Body of pancreas (tissue), 4 donors: ENCODE measurements at regions not wholly inside any gene's neighbourhood (a gene's known extent, or its start where the extent isn't known, plus 50 kb on each side); places are given as distances from the start of the nearest gene placed in this dataset.

Source experiments
- ATAC-seq: fragments of 150-250 bp; one replicate; pipeline ENCODE4 v1.9.1; 2016
- DNase-seq, 4 donors: peaks; one replicate each; pipeline ENCODE4 v3.0.0-alpha.2; 2019
- H3K27ac ChIP-seq, 4 donors: fragments of 200-600 bp; sonication (generic); 1 replicate in 3 of 4; 2 replicates in 1 of 4; pipeline versions ENCODE4 v1.5.1 to v1.6.1; 2016 to 2019; ENCODE audit warnings: mild to moderate bottlenecking in 1 of 4, mixed read lengths in 1 of 4, moderate library complexity in 1 of 4
- H3K27me3 ChIP-seq, 2 donors: fragments of 200-600 bp; sonication (generic); one replicate each; pipeline ENCODE4 v1.6.0; 2016; ENCODE audit warnings: mild to moderate bottlenecking in 1 of 2
- H3K36me3 ChIP-seq, 2 donors: fragments of 200-600 bp; sonication (generic); replicated peaks in 1 of 2; 2 replicates each; pipeline ENCODE4 v1.5.1; 2016; ENCODE audit warnings: low read depth in 2 of 2; ENCODE audit not compliant: insufficient read depth in 1 of 2
- H3K4me1 ChIP-seq: fragments of 200-600 bp; sonication (generic); one replicate; pipeline ENCODE4 v1.6.0; 2016
- H3K4me3 ChIP-seq, 2 donors: fragments of 200-600 bp; sonication (generic); 1 replicate in 1 of 2; 2 replicates in 1 of 2; pipeline ENCODE4 v1.5.1; 2016 to 2019
- H3K9me3 ChIP-seq, 3 donors: fragments of 200-600 bp; sonication (generic); 1 replicate in 2 of 3; 2 replicates in 1 of 3; pipeline ENCODE4 v1.5.1; 2016
- POLR2A ChIP-seq, 3 donors: fragments of 450-650 bp; IDR thresholded peaks; one replicate each; pipeline ENCODE4 v1.6.1; 2016; ENCODE audit warnings: antibody characterized with exemption in 3 of 3, mild to moderate bottlenecking in 2 of 3
- WGBS, 2 donors: methylation state at CpG; one replicate each; pipeline ENCODE4 v1.1.5; 2017; 5-methylcytosine and 5-hydroxymethylcytosine counted together
- intact Hi-C: fragments of 100-400 bp; cut with DNase I; formaldehyde crosslinking; loops from one replicate; pipeline ENCODE4 v1.15.1; 2023
- TF ChIP-seq, protein P1 (sequence below), 7 experiments: fragments of 450-650 bp in 4 of 7; fragments of 200-600 bp in 3 of 7; sonication (generic) in 3 of 7; IDR thresholded peaks; one replicate each; pipeline ENCODE4 v1.5.1; 2016 to 2019; ENCODE audit warnings: antibody characterized with exemption in 7 of 7

DNA sequence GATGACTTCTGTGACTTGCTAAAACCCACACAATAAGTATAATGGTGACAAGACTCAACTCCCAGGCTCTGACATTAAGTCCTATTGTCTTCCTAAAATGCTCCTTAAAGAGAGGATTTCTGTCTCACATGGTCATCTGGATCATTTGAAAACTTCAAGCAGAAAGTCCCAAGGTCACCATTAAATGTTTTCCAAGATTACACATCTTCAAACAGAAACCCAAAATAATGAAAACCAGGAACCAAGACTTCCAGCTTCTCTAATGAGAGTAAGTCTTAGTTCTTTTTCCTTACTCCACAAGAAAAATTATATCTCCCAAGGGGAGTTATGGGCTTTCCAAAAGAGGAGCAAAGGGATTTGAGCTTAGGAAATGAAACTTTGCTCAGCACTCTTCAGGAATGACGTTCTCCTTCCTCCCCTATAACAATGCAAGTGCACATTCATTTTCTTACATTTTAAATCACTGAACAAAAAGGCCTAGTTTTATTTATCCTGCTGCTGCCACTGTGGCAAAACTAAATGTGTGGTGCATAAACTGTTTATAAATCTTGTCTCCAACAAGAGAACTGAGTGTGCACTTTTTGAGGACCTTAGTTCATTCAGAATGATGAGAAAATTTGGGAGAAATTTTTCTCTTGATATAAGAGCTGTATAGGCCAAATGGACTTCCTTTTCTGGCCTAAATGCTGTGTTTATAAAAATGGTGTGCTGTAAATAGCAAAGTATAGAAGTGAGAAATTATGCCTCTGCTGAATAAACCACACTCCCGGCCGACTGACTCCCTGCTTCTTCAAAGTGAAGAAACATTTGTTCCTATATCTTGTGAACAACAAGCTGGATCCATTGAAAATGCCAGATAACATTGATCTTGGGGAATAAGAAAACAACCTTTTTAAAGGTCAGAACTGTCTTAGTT is 148.4 kb upstream of the PLEKHG7 start:
- DNase-seq (no peak), ATAC-seq (no peak)
- H3K27me3 ChIP-seq = no peaks in the 10 kb centered on the region
- 70 to 77% methylated on average over 3 of the region's 3 CpGs for WGBS, 2 donors
- H3K4me1 ChIP-seq = peaks cover 76% of the 10 kb centered on the region
- H3K27ac ChIP-seq = peak overlapping the region in 3 of 4 donors; percentile 66 to 82 (median 82)
- no peaks in the 10 kb centered on the region for H3K9me3 ChIP-seq
- intact Hi-C loops = loop anchor here (10.0 kb wide), 1 partner anchor 50 kb away; no protein-coding TSS in a partner anchor
- TF ChIP-seq, protein P1, sequence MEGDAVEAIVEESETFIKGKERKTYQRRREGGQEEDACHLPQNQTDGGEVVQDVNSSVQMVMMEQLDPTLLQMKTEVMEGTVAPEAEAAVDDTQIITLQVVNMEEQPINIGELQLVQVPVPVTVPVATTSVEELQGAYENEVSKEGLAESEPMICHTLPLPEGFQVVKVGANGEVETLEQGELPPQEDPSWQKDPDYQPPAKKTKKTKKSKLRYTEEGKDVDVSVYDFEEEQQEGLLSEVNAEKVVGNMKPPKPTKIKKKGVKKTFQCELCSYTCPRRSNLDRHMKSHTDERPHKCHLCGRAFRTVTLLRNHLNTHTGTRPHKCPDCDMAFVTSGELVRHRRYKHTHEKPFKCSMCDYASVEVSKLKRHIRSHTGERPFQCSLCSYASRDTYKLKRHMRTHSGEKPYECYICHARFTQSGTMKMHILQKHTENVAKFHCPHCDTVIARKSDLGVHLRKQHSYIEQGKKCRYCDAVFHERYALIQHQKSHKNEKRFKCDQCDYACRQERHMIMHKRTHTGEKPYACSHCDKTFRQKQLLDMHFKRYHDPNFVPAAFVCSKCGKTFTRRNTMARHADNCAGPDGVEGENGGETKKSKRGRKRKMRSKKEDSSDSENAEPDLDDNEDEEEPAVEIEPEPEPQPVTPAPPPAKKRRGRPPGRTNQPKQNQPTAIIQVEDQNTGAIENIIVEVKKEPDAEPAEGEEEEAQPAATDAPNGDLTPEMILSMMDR (IDR thresholded peaks at IDR 0.05) = no peak
- no peak for TF ChIP-seq POLR2A (IDR thresholded peaks at IDR 0.05)
- no peaks in the 10 kb centered on the region for H3K36me3 ChIP-seq
- no peak overlapping the region for H3K4me3 ChIP-seq

- Histone ChIP-seq H3K27me3 (no peaks in the 10 kb centered on the region), H3K4me3 (no peak overlapping the region), H3K27ac (peak overlapping the region; percentile 12 to 82 (median 74)), H3K4me1 (peaks cover 71% of the 10 kb centered on the region), H3K36me3 (no peaks in the 10 kb centered on the region), H3K9me3 (no peaks in the 10 kb centered on the region)
- intact Hi-C loops = loop anchor here (10.0 kb wide), 1 partner anchor 49 kb away; no protein-coding TSS in a partner anchor
- TF ChIP-seq, protein P1 (IDR thresholded peaks at IDR 0.05) = no peak
- TF ChIP-seq POLR2A (IDR thresholded peaks at IDR 0.05) = no peak
- ATAC-seq (peak; percentile 78), DNase-seq (peak; percentile 43 to 72 (median 58))
- 15 to 29% methylated on average over 6 of the region's 6 CpGs for WGBS, 2 donors
Measured at GRCh38 chr12:92553389-92553788, 149.4 kb upstream of the PLEKHG7 start.

DNA sequence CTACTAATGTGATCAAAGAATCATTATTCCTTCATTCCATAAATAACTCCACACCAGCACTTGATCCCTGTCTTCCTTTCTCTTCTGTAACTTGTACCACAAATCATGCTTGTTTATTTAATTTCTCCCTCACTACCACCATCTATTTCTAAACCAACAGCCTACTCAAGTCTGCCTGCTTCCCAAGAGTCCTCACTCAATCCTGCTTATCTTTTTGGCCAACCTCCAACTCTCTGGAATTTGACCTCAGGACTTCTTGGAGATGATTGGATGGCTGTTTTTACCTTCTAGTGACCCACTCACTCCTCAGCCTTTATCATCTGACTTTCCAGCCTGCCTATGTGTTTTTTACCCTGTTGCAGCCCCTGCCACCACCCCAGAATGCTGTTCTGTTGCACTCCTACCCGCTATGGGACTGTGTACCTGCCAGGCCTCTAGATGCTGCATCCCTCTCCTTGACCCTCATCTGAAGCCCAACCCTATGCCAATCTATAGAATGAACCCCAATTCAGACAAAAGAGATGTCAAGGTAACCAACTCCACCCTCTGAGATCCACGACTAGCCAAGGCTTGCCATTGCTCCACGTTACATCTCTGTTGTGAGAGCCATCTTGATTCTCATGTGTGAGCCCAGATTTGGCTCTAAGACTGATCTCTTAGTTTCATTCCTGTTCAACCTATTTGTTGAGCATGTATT is 150.2 kb upstream of the PLEKHG7 start:
- 79 to 92% methylated on average over 3 of the region's 3 CpGs for WGBS, 2 donors
- Histone ChIP-seq H3K36me3 (no peaks in the 10 kb centered on the region), H3K4me1 (peaks cover 72% of the 10 kb centered on the region), H3K9me3 (no peaks in the 10 kb centered on the region), H3K27ac (peak overlapping the region; percentile 18 to 82 (median 74)), H3K27me3 (no peaks in the 10 kb centered on the region), H3K4me3 (no peak overlapping the region)
- DNase-seq (peak in 2 of 4 donors; percentile 31 to 46), ATAC-seq (peak; percentile 58)
- intact Hi-C loops = loop anchor here (10.0 kb wide), 1 partner anchor 48 kb away; no protein-coding TSS in a partner anchor
- no peak for TF ChIP-seq POLR2A (IDR thresholded peaks at IDR 0.05)
- TF ChIP-seq, protein P1 (IDR thresholded peaks at IDR 0.05) = no peak

- DNase-seq (no peak), ATAC-seq (peak; percentile 43)
- Histone ChIP-seq H3K4me1 (peaks cover 72% of the 10 kb centered on the region), H3K27me3 (no peaks in the 10 kb centered on the region), H3K27ac (peak overlapping the region; percentile 18 to 82 (median 74)), H3K9me3 (no peaks in the 10 kb centered on the region), H3K4me3 (no peak overlapping the region), H3K36me3 (no peaks in the 10 kb centered on the region)
- intact Hi-C loops = loop anchor here (10.0 kb wide), 1 partner anchor 47 kb away; no protein-coding TSS in a partner anchor
- TF ChIP-seq, protein P1 (IDR thresholded peaks at IDR 0.05) = no peak
- no peak for TF ChIP-seq POLR2A (IDR thresholded peaks at IDR 0.05)
Measured at GRCh38 chr12:92551853-92552397, 150.9 kb upstream of the PLEKHG7 start.
